ENCODE measurements at regions not wholly inside any gene's neighbourhood (a gene's known extent, or its start where the extent isn't known, plus 50 kb on each side); places are given as distances from the start of the nearest gene placed in this dataset.

DNA sequence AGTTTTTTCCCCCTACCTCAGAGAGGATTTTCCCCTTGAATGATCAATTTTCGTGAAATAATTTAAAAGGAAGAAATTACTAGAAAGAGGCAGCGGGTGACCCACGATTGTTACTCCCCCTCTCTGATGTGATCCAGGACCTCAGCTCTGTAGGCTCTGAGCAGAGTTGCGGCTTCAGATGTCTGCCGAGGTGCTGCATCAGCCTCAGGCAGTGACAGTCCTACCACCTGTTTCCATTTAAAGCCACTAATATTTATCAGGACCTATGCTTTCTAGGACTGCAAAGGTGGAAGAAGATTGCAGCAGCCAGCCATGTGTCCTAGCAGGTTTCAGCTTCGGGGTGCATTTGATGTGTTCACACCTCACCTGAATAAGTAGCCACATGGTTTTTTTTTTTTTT is 294.8 kb upstream of the C2CD4B start:
- TF ChIP-seq CTCF (conservative IDR thresholded peaks at IDR 0.05; ENCODE audit: low read depth, low read length): no peak
- no peak overlapping the region for H3K4me3 ChIP-seq (ENCODE audit: low read depth, low read length)
- no peak for DNase-seq (ENCODE audit: low read depth)

GRCh38 chr15:62462268-62462667 is 297.2 kb upstream of the C2CD4B start:
- no peak overlapping the region for H3K4me3 ChIP-seq (ENCODE audit: low read depth, low read length)
- TF ChIP-seq CTCF (conservative IDR thresholded peaks at IDR 0.05; ENCODE audit: low read depth, low read length): no peak
- DNase-seq (ENCODE audit: low read depth): no peak

- DNase-seq (ENCODE audit: low read depth): no peak
- no peak for TF ChIP-seq CTCF (conservative IDR thresholded peaks at IDR 0.05; ENCODE audit: low read depth, low read length)
- no peak overlapping the region for H3K4me3 ChIP-seq (ENCODE audit: low read depth, low read length)
Observed at GRCh38 chr15:62462721-62463120, 297.6 kb upstream of the C2CD4B start.

DNA sequence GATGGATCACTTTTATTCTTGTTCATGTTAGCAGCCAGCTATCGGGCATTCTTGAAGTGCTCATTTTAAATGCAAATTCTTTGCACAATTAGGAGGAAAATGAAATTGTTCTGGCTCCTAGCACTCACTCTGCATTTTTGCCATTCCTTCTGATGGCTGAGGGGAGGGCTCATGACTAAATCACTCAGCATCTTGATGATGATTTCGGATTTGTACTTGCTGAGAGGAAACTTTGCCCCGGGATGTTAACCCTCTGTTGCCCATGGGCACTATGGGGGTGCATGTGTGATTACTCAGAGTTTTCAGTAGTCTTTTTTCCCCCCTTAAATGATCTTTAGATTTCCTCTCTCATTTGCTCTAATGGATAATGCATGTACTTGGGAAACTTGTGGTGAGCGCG is 299.6 kb upstream of the C2CD4B start:
- no peak for DNase-seq (ENCODE audit: low read depth)
- H3K4me3 ChIP-seq (ENCODE audit: low read depth, low read length): no peak overlapping the region
- no peak for TF ChIP-seq CTCF (conservative IDR thresholded peaks at IDR 0.05; ENCODE audit: low read depth, low read length)

GRCh38 chr15:62465173-62465572 is 300.1 kb upstream of the C2CD4B start:
- TF ChIP-seq CTCF (conservative IDR thresholded peaks at IDR 0.05; ENCODE audit: low read depth, low read length): no peak
- H3K4me3 ChIP-seq (ENCODE audit: low read depth, low read length): no peak overlapping the region

GRCh38 chr15:62469478-62469873 is 304.4 kb upstream of the C2CD4B start:
- no peak overlapping the region for H3K4me3 ChIP-seq (ENCODE audit: low read depth, low read length)
- TF ChIP-seq CTCF (conservative IDR thresholded peaks at IDR 0.05; ENCODE audit: low read depth, low read length): no peak
- DNase-seq (ENCODE audit: low read depth): no peak

More at GRCh38 chr15:62465173-62465572, 300.1 kb upstream of the C2CD4B start:
- no peak for DNase-seq (ENCODE audit: low read depth)

DNA sequence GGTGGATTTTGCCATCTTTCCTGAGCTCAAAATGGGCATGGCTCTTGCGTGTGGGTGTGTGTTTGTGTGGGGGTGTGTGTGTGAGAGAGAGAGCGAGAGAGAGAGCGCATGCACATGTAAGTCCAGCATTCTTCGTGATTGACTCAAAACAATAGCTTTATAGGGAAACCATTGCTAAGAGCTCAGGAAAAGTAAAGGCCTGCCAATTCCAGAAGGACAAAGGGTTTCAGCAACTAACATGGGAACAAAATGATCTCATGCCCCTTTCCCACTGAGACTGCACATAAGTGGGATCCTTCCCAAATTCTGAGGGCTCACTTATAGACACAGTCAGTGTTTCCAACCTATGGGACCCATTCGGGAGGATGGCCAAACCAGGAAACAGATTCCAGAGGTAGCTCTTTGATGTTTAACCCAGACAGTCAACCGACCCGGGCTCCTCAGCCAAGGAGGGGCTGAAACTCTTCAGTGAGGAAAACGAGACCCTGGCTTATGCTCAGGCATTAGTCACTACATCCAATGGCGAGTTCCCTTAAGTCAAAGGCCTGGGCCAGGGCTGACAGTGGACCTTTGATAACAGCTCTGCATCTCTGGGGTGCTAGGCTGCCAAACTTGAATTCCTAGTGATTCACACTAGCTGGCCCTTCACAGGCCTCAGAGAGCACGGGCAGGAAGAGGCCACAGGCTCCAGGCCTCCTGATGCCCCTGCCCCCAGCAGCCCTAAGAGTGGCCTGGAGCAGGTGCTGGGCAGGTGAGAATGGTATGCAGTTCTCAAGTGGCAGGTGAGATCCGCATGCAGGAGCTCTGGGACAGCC is 305.0 kb upstream of the C2CD4B start:
- DNase-seq (ENCODE audit: low read depth): no peak
- no peak overlapping the region for H3K4me3 ChIP-seq (ENCODE audit: low read depth, low read length)
- TF ChIP-seq CTCF (conservative IDR thresholded peaks at IDR 0.05; ENCODE audit: low read depth, low read length): no peak

Measured in epithelial cell of proximal tubule (primary cell).